ENCODE measurements at regions not wholly inside any gene's neighbourhood (a gene's known extent, or its start where the extent isn't known, plus 50 kb on each side); places are given as distances from the start of the nearest gene placed in this dataset.

- FAIRE-seq (no peak), ATAC-seq (no peak), DNase-seq (ENCODE audit: low read depth, low spot score) (no peak)
- Histone ChIP-seq H3K9me3 (replicated peaks; ENCODE audit: control insufficient read depth, insufficient read depth, low read length) (no peaks in the 10 kb centered on the region), H3K27ac (ENCODE audit: control insufficient read depth, insufficient read depth) (no peak overlapping the region), H3K9ac (ENCODE audit: control insufficient read depth, insufficient read depth, low read length) (no peak overlapping the region), H2AFZ (ENCODE audit: control insufficient read depth, low read depth, low read length) (no peak overlapping the region), H3K36me3 (ENCODE audit: control insufficient read depth in 2 of 2, insufficient read depth in 2 of 2, low read length in 1 of 2) (no peaks in the 10 kb centered on the region), H3K4me1 (ENCODE audit: control insufficient read depth, insufficient read depth, low read length) (no peaks in the 10 kb centered on the region), H3K4me2 (ENCODE audit: control insufficient read depth, insufficient read depth) (no peak overlapping the region), H4K20me1 (ENCODE audit: control insufficient read depth, insufficient read depth) (no peaks in the 10 kb centered on the region), H3K79me2 (ENCODE audit: control insufficient read depth, insufficient read depth, low read length) (no peaks in the 10 kb centered on the region), H3K27me3 (replicated peaks in 1 of 2; ENCODE audit: control insufficient read depth in 2 of 2, insufficient read depth in 2 of 2, low read length in 1 of 2) (no peaks in the 10 kb centered on the region), H3K4me3 (no peak overlapping the region)
- CTCF ChIA-PET, result no interaction called here
- intact Hi-C loops (cut with micrococcal nuclease; ENCODE audit: unreplicated experiment) (no loop called here), in situ Hi-C loops (cut with MboI) (no loop called here)
- POLR2A ChIA-PET, result no interaction called here
- BruUV-seq (replicated peaks), result no TSS peak
- SMC1A ChIA-PET (ENCODE audit: uncharacterized antibody, unreplicated experiment), result no interaction called here
- RAD21 ChIA-PET (ENCODE audit: unreplicated experiment), result no interaction called here
- TF ChIP-seq PAX8 (IDR thresholded peaks at IDR 0.05) (no peak), NKRF (conservative IDR thresholded peaks at IDR 0.05) (no peak), POLR2A (IDR thresholded peaks at IDR 0.05; ENCODE audit: low read depth, low read length) (no peak), SIN3A (IDR thresholded peaks at IDR 0.05; ENCODE audit: low read depth, low read length) (no peak), BCL11A (IDR thresholded peaks at IDR 0.05; ENCODE audit: low read depth, low read length) (no peak), RELB (IDR thresholded peaks at IDR 0.05; ENCODE audit: low read depth) (no peak), JUNB (IDR thresholded peaks at IDR 0.05) (no peak), PML (IDR thresholded peaks at IDR 0.05; ENCODE audit: low read length) (no peak), ATF7 (IDR thresholded peaks at IDR 0.05; ENCODE audit: low read depth) (no peak), ZNF384 (IDR thresholded peaks at IDR 0.05; ENCODE audit: borderline replicate concordance, low read depth, low read length) (no peak), CUX1 (IDR thresholded peaks at IDR 0.05; ENCODE audit: insufficient replicate concordance, low read depth, low read length) (no peak), PBX3 (IDR thresholded peaks at IDR 0.05; ENCODE audit: insufficient replicate concordance, low read depth, low read length) (no peak), EED (IDR thresholded peaks at IDR 0.05; ENCODE audit: low read depth) (no peak), MTA2 (IDR thresholded peaks at IDR 0.05; ENCODE audit: low read depth) (no peak), IRF5 (IDR thresholded peaks at IDR 0.05; ENCODE audit: borderline replicate concordance) (no peak), SIX5 (IDR thresholded peaks at IDR 0.05; ENCODE audit: low read depth, low read length, severe bottlenecking) (no peak)
Measured at GRCh38 chr7:118684796-118685195, 460.3 kb downstream of the ANKRD7 start.
